Stimulated activated CD4-positive, alpha-beta T cell treated with anti-CD3 and anti-CD28 coated beads, Interleukin-4, amount 100 ng/mL, for 48 hours (primary cell): ENCODE measurements at regions not wholly inside any gene's neighbourhood (a gene's known extent, or its start where the extent isn't known, plus 50 kb on each side); places are given as distances from the start of the nearest gene placed in this dataset.
"Not testable (repeated sequence)": the region's sequence is repeated elsewhere in the genome, so short reads cannot be mapped to it uniquely, and the experiment has no call there.

ENCODE experiments used
- DNase-seq, 2 donors: peaks; one replicate each; pipeline ENCODE4 v3.0.0-alpha.2; 2020; ENCODE audit warnings: low read depth in 2 of 2

GRCh38 chr14:88983755-88984154 is 159.3 kb downstream of the TTC8 start:
- no peak for DNase-seq

GRCh38 chr14:88985654-88986053 is 161.2 kb downstream of the TTC8 start:
- no peak for DNase-seq

GRCh38 chr14:88986146-88986841 is 161.8 kb downstream of the TTC8 start:
- DNase-seq, result no peak

- not testable (repeated sequence) for DNase-seq
Measured at GRCh38 chr14:88986908-88987307, 162.5 kb downstream of the TTC8 start.

- DNase-seq, result no peak
Measured at GRCh38 chr14:88987516-88987915, 163.1 kb downstream of the TTC8 start.

- DNase-seq, result no peak
Measured at GRCh38 chr14:88989911-88990310, 165.5 kb downstream of the TTC8 start.

GRCh38 chr14:88990856-88991255 is 166.4 kb downstream of the TTC8 start:
- DNase-seq, result no peak

- DNase-seq, result no peak
Measured at GRCh38 chr14:88992011-88992410, 167.6 kb downstream of the TTC8 start.

GRCh38 chr14:88993946-88994345 is 169.5 kb downstream of the TTC8 start:
- no peak for DNase-seq

- no peak for DNase-seq
Measured at GRCh38 chr14:88995437-88996198, 171.2 kb downstream of the TTC8 start.

- no peak for DNase-seq
Measured at GRCh38 chr14:88998027-88998426, 173.6 kb downstream of the TTC8 start.

- DNase-seq, result no peak
Measured at GRCh38 chr14:88999137-88999536, 174.7 kb downstream of the TTC8 start.

GRCh38 chr14:89000007-89000942 is 175.8 kb downstream of the TTC8 start:
- peak; percentile 22 to 27 for DNase-seq

GRCh38 chr14:89004166-89004565 is 179.7 kb downstream of the TTC8 start:
- DNase-seq, result no peak

GRCh38 chr14:89007906-89008305 is 183.5 kb downstream of the TTC8 start:
- no peak for DNase-seq

GRCh38 chr14:89011355-89012281 is 187.2 kb downstream of the TTC8 start:
- DNase-seq, result no peak

- no peak for DNase-seq
Measured at GRCh38 chr14:89012282-89013097, 188.0 kb downstream of the TTC8 start.

- DNase-seq, result no peak
Measured at GRCh38 chr14:89013098-89013504, 188.7 kb downstream of the TTC8 start.

GRCh38 chr14:89013698-89014568 is 189.5 kb downstream of the TTC8 start:
- no peak for DNase-seq

GRCh38 chr14:89014569-89014850 is 190.1 kb downstream of the TTC8 start:
- no peak for DNase-seq
